Uterus (tissue), 2 donors: ENCODE measurements at regions not wholly inside any gene's neighbourhood (a gene's known extent, or its start where the extent isn't known, plus 50 kb on each side); places are given as distances from the start of the nearest gene placed in this dataset.

Source experiments
- POLR2A ChIP-seq, 2 donors: fragments of 450-650 bp; IDR thresholded peaks; one replicate each; pipeline ENCODE4 v1.6.1; 2016; ENCODE audit warnings: antibody characterized with exemption in 2 of 2, mild to moderate bottlenecking in 1 of 2, moderate library complexity in 1 of 2
- TF ChIP-seq, protein P1 (sequence below), 4 experiments: fragments of 200-600 bp in 2 of 4; fragments of 450-650 bp in 2 of 4; sonication (generic) in 2 of 4; IDR thresholded peaks; one replicate each; pipeline ENCODE4 v1.5.1; 2016 to 2019; ENCODE audit warnings: antibody characterized with exemption in 4 of 4, mild to moderate bottlenecking in 2 of 4, moderate library complexity in 1 of 4

- TF ChIP-seq, protein P1, sequence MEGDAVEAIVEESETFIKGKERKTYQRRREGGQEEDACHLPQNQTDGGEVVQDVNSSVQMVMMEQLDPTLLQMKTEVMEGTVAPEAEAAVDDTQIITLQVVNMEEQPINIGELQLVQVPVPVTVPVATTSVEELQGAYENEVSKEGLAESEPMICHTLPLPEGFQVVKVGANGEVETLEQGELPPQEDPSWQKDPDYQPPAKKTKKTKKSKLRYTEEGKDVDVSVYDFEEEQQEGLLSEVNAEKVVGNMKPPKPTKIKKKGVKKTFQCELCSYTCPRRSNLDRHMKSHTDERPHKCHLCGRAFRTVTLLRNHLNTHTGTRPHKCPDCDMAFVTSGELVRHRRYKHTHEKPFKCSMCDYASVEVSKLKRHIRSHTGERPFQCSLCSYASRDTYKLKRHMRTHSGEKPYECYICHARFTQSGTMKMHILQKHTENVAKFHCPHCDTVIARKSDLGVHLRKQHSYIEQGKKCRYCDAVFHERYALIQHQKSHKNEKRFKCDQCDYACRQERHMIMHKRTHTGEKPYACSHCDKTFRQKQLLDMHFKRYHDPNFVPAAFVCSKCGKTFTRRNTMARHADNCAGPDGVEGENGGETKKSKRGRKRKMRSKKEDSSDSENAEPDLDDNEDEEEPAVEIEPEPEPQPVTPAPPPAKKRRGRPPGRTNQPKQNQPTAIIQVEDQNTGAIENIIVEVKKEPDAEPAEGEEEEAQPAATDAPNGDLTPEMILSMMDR (IDR thresholded peaks at IDR 0.05), result no peak
- TF ChIP-seq POLR2A (IDR thresholded peaks at IDR 0.05), result no peak
Observed at GRCh38 chr12:72957454-72957853, 685.3 kb downstream of the TRHDE start.
